ENCODE measurements at regions not wholly inside any gene's neighbourhood (a gene's known extent, or its start where the extent isn't known, plus 50 kb on each side); places are given as distances from the start of the nearest gene placed in this dataset.
A peak's percentile ranks its signal among the peaks of the same experiment; 100 is the strongest.
"Not testable (repeated sequence)": the region's sequence is repeated elsewhere in the genome, so short reads cannot be mapped to it uniquely, and the experiment has no call there.

DNA sequence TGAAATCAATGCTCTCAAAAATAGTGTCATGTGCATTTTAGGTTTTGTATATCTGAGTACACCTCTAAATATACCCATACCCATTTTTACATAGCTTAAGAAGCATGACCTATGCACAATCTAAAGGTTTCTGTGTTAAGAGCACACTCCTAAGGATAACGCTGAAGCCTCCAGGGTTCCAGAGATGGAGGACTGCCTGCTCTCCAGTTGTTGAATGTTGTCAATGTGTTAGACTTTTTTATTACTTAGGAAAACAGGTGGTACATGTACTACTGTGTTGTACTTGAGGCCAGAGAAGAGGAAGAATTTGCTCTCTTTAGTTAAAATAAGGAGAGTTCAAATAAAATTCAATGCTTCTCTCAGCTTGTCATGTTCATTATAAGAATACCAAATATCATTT lies 141.2 kb downstream of the EMB start:
- no peaks in the 10 kb centered on the region for H3K9me3 ChIP-seq
- H3K36me3 ChIP-seq, result no peaks in the 10 kb centered on the region
- TF ChIP-seq, protein P1, sequence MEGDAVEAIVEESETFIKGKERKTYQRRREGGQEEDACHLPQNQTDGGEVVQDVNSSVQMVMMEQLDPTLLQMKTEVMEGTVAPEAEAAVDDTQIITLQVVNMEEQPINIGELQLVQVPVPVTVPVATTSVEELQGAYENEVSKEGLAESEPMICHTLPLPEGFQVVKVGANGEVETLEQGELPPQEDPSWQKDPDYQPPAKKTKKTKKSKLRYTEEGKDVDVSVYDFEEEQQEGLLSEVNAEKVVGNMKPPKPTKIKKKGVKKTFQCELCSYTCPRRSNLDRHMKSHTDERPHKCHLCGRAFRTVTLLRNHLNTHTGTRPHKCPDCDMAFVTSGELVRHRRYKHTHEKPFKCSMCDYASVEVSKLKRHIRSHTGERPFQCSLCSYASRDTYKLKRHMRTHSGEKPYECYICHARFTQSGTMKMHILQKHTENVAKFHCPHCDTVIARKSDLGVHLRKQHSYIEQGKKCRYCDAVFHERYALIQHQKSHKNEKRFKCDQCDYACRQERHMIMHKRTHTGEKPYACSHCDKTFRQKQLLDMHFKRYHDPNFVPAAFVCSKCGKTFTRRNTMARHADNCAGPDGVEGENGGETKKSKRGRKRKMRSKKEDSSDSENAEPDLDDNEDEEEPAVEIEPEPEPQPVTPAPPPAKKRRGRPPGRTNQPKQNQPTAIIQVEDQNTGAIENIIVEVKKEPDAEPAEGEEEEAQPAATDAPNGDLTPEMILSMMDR (IDR thresholded peaks at IDR 0.05), result no peak
- no peak for TF ChIP-seq POLR2A (IDR thresholded peaks at IDR 0.05)
- WGBS, result 89% methylated on average over 1 of the region's 1 CpG
- H3K4me3 ChIP-seq, result no peak overlapping the region
- H3K27me3 ChIP-seq, result no peaks in the 10 kb centered on the region
- no peak for DNase-seq (ENCODE audit: low spot score in 2 of 2)
- H3K27ac ChIP-seq, result no peak overlapping the region
- no peaks in the 10 kb centered on the region for H3K4me1 ChIP-seq

DNA sequence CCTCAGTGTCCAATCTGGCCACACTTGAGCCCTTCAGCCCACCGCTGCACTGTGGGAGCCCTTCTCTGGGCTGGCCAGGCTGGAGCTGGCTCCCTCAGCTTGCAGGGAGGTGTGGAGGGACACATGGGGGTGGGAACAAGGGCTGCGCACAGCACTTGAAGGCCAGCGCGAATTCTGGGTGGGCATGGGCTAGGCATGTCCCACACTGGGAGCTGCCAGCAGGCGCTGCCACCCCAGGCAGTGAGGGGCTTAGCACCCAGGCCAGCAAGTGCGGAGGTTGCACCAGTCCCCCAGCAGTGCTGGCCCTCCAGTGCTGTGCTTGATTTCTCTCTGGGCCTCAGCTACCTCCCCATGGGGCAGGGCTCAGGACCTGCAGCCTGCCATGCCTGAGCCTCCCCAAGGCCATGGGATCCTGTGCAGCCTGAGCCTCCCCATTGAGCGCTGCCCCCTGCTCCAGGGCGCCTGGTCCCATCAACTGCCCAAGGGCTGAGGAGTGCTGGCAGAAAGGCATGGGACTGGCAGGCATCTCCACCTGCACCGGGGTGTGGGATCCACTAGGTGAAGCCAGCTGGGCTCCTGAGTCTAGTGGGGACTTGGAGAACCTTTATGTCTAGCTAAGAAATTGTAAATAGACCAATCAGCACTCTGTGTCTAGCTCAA lies 148.2 kb downstream of the EMB start:
- no peak overlapping the region for H3K4me3 ChIP-seq
- TF ChIP-seq POLR2A (IDR thresholded peaks at IDR 0.05) (no peak), POLR2AphosphoS5 (IDR thresholded peaks at IDR 0.05) (no peak), EP300 (IDR thresholded peaks at IDR 0.05) (no peak)
- TF ChIP-seq, protein P1 (IDR thresholded peaks at IDR 0.05), result no peak
- H3K4me1 ChIP-seq, result no peaks in the 10 kb centered on the region
- WGBS, result 100% methylated on average over 1 of the region's 9 CpGs
- no peak overlapping the region for H3K27ac ChIP-seq
- DNase-seq (ENCODE audit: low spot score in 2 of 2), result peak in 1 of 2 donors; percentile 56
- no peaks in the 10 kb centered on the region for H3K36me3 ChIP-seq
- no peaks in the 10 kb centered on the region for H3K27me3 ChIP-seq
- H3K9me3 ChIP-seq, result no peaks in the 10 kb centered on the region

DNA sequence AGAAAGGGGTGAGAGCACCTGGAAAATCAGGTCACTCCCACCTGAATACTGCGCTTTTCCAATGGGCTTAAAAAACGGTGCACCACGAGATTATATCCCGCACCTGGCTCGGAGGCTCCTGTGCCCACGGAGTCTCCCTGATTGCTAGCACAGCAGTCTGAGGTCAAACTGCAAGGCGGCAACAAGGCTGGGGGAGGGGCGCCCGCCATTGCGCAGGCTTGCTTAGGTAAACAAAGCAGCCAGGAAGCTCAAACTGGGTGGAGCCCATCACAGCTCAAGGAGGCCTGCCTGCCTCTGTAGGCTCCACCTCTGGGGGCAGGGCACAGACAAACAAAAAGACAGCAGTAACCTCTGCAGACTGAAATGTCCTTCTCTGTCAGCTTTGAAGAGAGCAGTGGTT lies 160.6 kb downstream of the EMB start:
- not testable (repeated sequence) for DNase-seq (ENCODE audit: low spot score in 2 of 2)
- WGBS, result 81% methylated on average over 10 of the region's 10 CpGs

More for the DNA sequence above, 160.6 kb downstream of the EMB start:
- H3K4me1 ChIP-seq, H3K27me3 ChIP-seq, H3K4me3 ChIP-seq, H3K9me3 ChIP-seq, H3K27ac ChIP-seq, H3K36me3 ChIP-seq: not testable (repeated sequence)
